Ovary (tissue), 3 donors: ENCODE measurements at regions not wholly inside any gene's neighbourhood (a gene's known extent, or its start where the extent isn't known, plus 50 kb on each side); places are given as distances from the start of the nearest gene placed in this dataset.
"Not testable (repeated sequence)": the region's sequence is repeated elsewhere in the genome, so short reads cannot be mapped to it uniquely, and the experiment has no call there.

Experiments
- CTCF ChIP-seq, 3 donors: fragments of 450-650 bp in 2 of 3; fragments of 200-600 bp in 1 of 3; IDR thresholded peaks; one replicate each; pipeline versions ENCODE4 v1.5.1 to v1.8.0; 2016 to 2022; ENCODE audit warnings: antibody characterized with exemption in 3 of 3, mild to moderate bottlenecking in 1 of 3
- EP300 ChIP-seq: sonication (generic); formaldehyde crosslinking; IDR thresholded peaks from one replicate; pipeline ENCODE4 v1.6.1; 2017; ENCODE audit warnings: antibody characterized with exemption
- donor health status: DM: no; HTN: no; CAD: no.

- TF ChIP-seq CTCF (IDR thresholded peaks at IDR 0.05); EP300: not testable (repeated sequence)
Measured at GRCh38 chr14:106133126-106133525, 606.7 kb downstream of the TMEM121 start.
